ENCODE measurements at regions not wholly inside any gene's neighbourhood (a gene's known extent, or its start where the extent isn't known, plus 50 kb on each side); places are given as distances from the start of the nearest gene placed in this dataset.

- H3K9ac ChIP-seq (ENCODE audit: insufficient read depth in 1 of 2, low read length in 2 of 2): no peak overlapping the region
- H3K27me3 ChIP-seq (ENCODE audit: control insufficient read depth in 3 of 3, insufficient read depth in 3 of 3, low read length in 2 of 3): peaks cover 0 to 28% (median 4%) of the 10 kb centered on the region in 3 donors
- H3K4me1 ChIP-seq (ENCODE audit: control insufficient read depth in 5 of 5, insufficient read depth in 5 of 5, low read length in 5 of 5): no peaks in the 10 kb centered on the region
- ATAC-seq (ENCODE audit: insufficient read depth, low FRiP score) (no peak), DNase-seq (no peak)
- no peak overlapping the region for H3K27ac ChIP-seq (ENCODE audit: low read depth in 1 of 2, low read length in 1 of 2)
- H3K9me3 ChIP-seq (ENCODE audit: control insufficient read depth in 4 of 4, insufficient read depth in 3 of 4, low read length in 3 of 4): peaks cover 0 to 3% (median 0%) of the 10 kb centered on the region in 4 donors
- no peak overlapping the region for H3K4me3 ChIP-seq
- 64 to 75% methylated on average over 3 of the region's 3 CpGs for WGBS, 2 donors
- TF ChIP-seq CTCF (IDR thresholded peaks at IDR 0.05; ENCODE audit: control extremely low read depth, extremely low read depth): no peak
- no peaks in the 10 kb centered on the region for H3K36me3 ChIP-seq (ENCODE audit: control insufficient read depth in 4 of 4, insufficient read depth in 4 of 4, low read length in 4 of 4)
Measured at GRCh38 chr20:60863548-60863947, 388.5 kb upstream of the CDH4 start.

GRCh38 chr20:60867589-60867988 lies 384.5 kb upstream of the CDH4 start:
- DNase-seq: no peak
- 89 to 91% methylated on average over 3 of the region's 3 CpGs for whole genome bisulfite sequencing, 2 donors
- H3K4me3 ChIP-seq: no peak overlapping the region
- no peak for TF ChIP-seq CTCF (IDR thresholded peaks at IDR 0.05; ENCODE audit: control extremely low read depth, extremely low read depth)
- no peaks in the 10 kb centered on the region for H3K4me1 ChIP-seq (ENCODE audit: control insufficient read depth in 5 of 5, insufficient read depth in 5 of 5, low read length in 5 of 5)
- no peak overlapping the region for H3K9ac ChIP-seq (ENCODE audit: insufficient read depth in 1 of 2, low read length in 2 of 2)
- H3K27me3 ChIP-seq (ENCODE audit: control insufficient read depth in 3 of 3, insufficient read depth in 3 of 3, low read length in 2 of 3): peaks cover 0 to 43% (median 7%) of the 10 kb centered on the region in 3 donors
- ATAC-seq (ENCODE audit: insufficient read depth, low FRiP score): no peak
- H3K36me3 ChIP-seq (ENCODE audit: control insufficient read depth in 4 of 4, insufficient read depth in 4 of 4, low read length in 4 of 4): no peaks in the 10 kb centered on the region
- no peak overlapping the region for H3K27ac ChIP-seq (ENCODE audit: low read depth in 1 of 2, low read length in 1 of 2)
- no peaks in the 10 kb centered on the region for H3K9me3 ChIP-seq (ENCODE audit: control insufficient read depth in 4 of 4, insufficient read depth in 3 of 4, low read length in 3 of 4)

GRCh38 chr20:60868316-60868891 lies 383.7 kb upstream of the CDH4 start:
- no peak overlapping the region for H3K9ac ChIP-seq (ENCODE audit: insufficient read depth in 1 of 2, low read length in 2 of 2)
- no peaks in the 10 kb centered on the region for H3K9me3 ChIP-seq (ENCODE audit: control insufficient read depth in 4 of 4, insufficient read depth in 3 of 4, low read length in 3 of 4)
- 68 to 79% methylated on average over 21 to 22 of the region's 22 CpGs for WGBS, 2 donors
- no peak for DNase-seq
- H3K4me1 ChIP-seq (ENCODE audit: control insufficient read depth in 5 of 5, insufficient read depth in 5 of 5, low read length in 5 of 5): no peaks in the 10 kb centered on the region
- H3K4me3 ChIP-seq: no peak overlapping the region
- no peak for TF ChIP-seq CTCF (IDR thresholded peaks at IDR 0.05; ENCODE audit: control extremely low read depth, extremely low read depth)
- H3K27ac ChIP-seq (ENCODE audit: low read depth in 1 of 2, low read length in 1 of 2): no peak overlapping the region
- ATAC-seq (ENCODE audit: insufficient read depth, low FRiP score): no peak
- no peaks in the 10 kb centered on the region for H3K36me3 ChIP-seq (ENCODE audit: control insufficient read depth in 4 of 4, insufficient read depth in 4 of 4, low read length in 4 of 4)
- peaks cover 0 to 42% (median 7%) of the 10 kb centered on the region in 3 donors for H3K27me3 ChIP-seq (ENCODE audit: control insufficient read depth in 3 of 3, insufficient read depth in 3 of 3, low read length in 2 of 3)

DNA sequence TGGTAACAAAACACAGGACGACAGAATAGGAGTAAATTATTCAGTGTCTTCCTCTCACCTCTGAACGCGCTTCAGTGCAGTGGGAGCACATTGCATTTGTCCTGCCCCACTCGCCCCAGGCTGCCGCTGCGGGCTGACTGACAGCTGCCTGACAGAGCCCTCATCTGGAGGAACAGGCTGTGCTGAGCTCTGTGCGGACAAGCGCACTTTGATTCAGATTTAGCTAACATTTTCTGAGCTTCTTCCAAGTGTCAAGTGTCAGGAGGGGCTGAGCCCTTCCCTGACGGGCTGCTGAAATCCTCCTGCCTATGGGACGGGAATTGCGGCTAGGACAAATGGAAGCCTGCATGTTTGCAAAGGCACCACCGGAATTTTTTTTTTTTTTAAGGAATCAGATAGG lies 383.0 kb upstream of the CDH4 start:
- Histone ChIP-seq H3K4me1 (ENCODE audit: control insufficient read depth in 5 of 5, insufficient read depth in 5 of 5, low read length in 5 of 5) (no peaks in the 10 kb centered on the region), H3K4me3 (no peak overlapping the region), H3K27me3 (ENCODE audit: control insufficient read depth in 3 of 3, insufficient read depth in 3 of 3, low read length in 2 of 3) (peaks cover 0 to 37% (median 7%) of the 10 kb centered on the region in 3 donors), H3K9ac (ENCODE audit: insufficient read depth in 1 of 2, low read length in 2 of 2) (no peak overlapping the region), H3K36me3 (ENCODE audit: control insufficient read depth in 4 of 4, insufficient read depth in 4 of 4, low read length in 4 of 4) (no peaks in the 10 kb centered on the region), H3K27ac (ENCODE audit: low read depth in 1 of 2, low read length in 1 of 2) (no peak overlapping the region), H3K9me3 (ENCODE audit: control insufficient read depth in 4 of 4, insufficient read depth in 3 of 4, low read length in 3 of 4) (no peaks in the 10 kb centered on the region)
- DNase-seq (no peak), ATAC-seq (ENCODE audit: insufficient read depth, low FRiP score) (no peak)
- TF ChIP-seq CTCF (IDR thresholded peaks at IDR 0.05; ENCODE audit: control extremely low read depth, extremely low read depth): no peak
- WGBS, 2 donors: 48 to 57% methylated on average over 12 of the region's 12 CpGs

All from lung (tissue), 11 donors.